ENCODE measurements at regions not wholly inside any gene's neighbourhood (a gene's known extent, or its start where the extent isn't known, plus 50 kb on each side); places are given as distances from the start of the nearest gene placed in this dataset.

DNA sequence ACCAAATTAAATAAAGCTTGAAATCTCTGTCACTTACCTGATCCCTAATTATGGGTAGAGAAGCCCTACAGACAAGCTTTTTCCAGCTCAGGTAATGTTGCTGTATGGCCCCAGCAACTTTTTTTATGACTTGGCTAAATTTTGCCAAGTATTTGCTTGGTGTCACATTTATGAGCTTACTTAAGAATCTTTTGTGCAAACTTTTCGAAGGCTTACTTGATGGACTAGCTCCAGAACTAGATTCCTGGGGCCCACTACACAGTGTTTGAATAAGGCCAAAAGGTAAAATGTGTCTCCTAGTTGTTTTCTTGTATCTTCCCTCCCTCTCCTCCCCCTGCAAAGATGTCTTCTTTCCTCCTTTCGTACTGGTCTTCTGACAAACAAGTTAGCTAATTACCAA, 257.9 kb downstream of the OSR1 start:
- no TSS peak for BruUV-seq (replicated peaks)
- Histone ChIP-seq H3K56ac (ENCODE audit: extremely low read depth, insufficient read depth, low read length) (no peak overlapping the region), H4K5ac (ENCODE audit: low read depth, low read length) (no peak overlapping the region), H3K14ac (replicated peaks; ENCODE audit: low read depth, low read length) (no peak overlapping the region), H3K4me3 (ENCODE audit: insufficient read depth, low read depth, low read length) (no peak overlapping the region), H3K4me1 (ENCODE audit: control insufficient read depth, insufficient read depth, low read length) (no peaks in the 10 kb centered on the region), H3K36me3 (ENCODE audit: control insufficient read depth, insufficient read depth, low read length) (no peaks in the 10 kb centered on the region), H3K23ac (ENCODE audit: low read depth, low read length) (no peak overlapping the region), H3K18ac (ENCODE audit: low read depth, low read length) (no peak overlapping the region), H2AFZ (replicated peaks; ENCODE audit: low read length, poor library complexity) (no peak overlapping the region), H2BK15ac (ENCODE audit: low read depth, low read length) (no peak overlapping the region), H2BK20ac (ENCODE audit: low read depth, low read length) (no peak overlapping the region), H2AK9ac (replicated peaks; ENCODE audit: low read depth, low read length, poor library complexity) (no peak overlapping the region), H3K79me1 (ENCODE audit: low read depth in 1 of 2, low read length in 2 of 2) (no peaks in the 10 kb centered on the region), H2AK5ac (ENCODE audit: low read depth, low read length) (no peak overlapping the region), H3K9me1 (ENCODE audit: insufficient read depth, low read length) (no peaks in the 10 kb centered on the region), H4K91ac (ENCODE audit: insufficient read depth, low read depth, low read length) (no peak overlapping the region), H3K4ac (ENCODE audit: low read depth, low read length) (no peak overlapping the region), H3K9ac (ENCODE audit: low read depth, low read length) (no peak overlapping the region), H3K4me2 (ENCODE audit: low read depth, low read length) (no peak overlapping the region), H4K20me1 (ENCODE audit: insufficient read depth, low read length) (no peaks in the 10 kb centered on the region), H3K27me3 (ENCODE audit: control insufficient read depth, insufficient read depth, low read length) (no peaks in the 10 kb centered on the region), H3K9me3 (ENCODE audit: control insufficient read depth, insufficient read depth, low read length) (no peaks in the 10 kb centered on the region), H2BK120ac (ENCODE audit: low read depth, low read length) (no peak overlapping the region), H4K8ac (ENCODE audit: low read depth in 2 of 2, low read length in 2 of 2) (no peak overlapping the region), H2BK5ac (ENCODE audit: low read depth, low read length, poor library complexity, severe bottlenecking) (no peak overlapping the region), H3K27ac (ENCODE audit: insufficient read depth, low read length) (no peak overlapping the region)
- ATAC-seq (ENCODE audit: low read depth) (no peak), DNase-seq (no peak)
- TF ChIP-seq FOS (IDR thresholded peaks at IDR 0.05; ENCODE audit: low read depth, low read length): no peak
- no peak for TF ChIP-seq MAZ (IDR thresholded peaks at IDR 0.05; ENCODE audit: borderline replicate concordance, low read depth, low read length)
- TF ChIP-seq MAFK (IDR thresholded peaks at IDR 0.05; ENCODE audit: low read depth, low read length): no peak
- TF ChIP-seq CHD1 (IDR thresholded peaks at IDR 0.05; ENCODE audit: low read depth, low read length): no peak
- TF ChIP-seq MXI1 (IDR thresholded peaks at IDR 0.05; ENCODE audit: borderline replicate concordance, low read depth, low read length): no peak
- dilution Hi-C loops (cut with HindIII; ENCODE audit: low sequenced_read_pairs, unreplicated experiment) (no loop called here), in situ Hi-C loops (cut with MboI; ENCODE audit: low sequenced_read_pairs) (no loop called here), intact Hi-C loops (cut with micrococcal nuclease) (no loop called here)
- ChIA-PET CTCF (interaction anchor here (0.6 kb wide), 1 partner anchor 30 kb away, joined by 3 read pairs; no protein-coding TSS in a partner anchor), POLR2A (ENCODE audit: unreplicated experiment) (no interaction called here)
- WGBS, 2 experiments (ENCODE audit: extremely low coverage in 2 of 2, insufficient read length in 1 of 2): 100% methylated on average over 1 of the region's 2 CpGs; no CpG with 5 or more reads in 1 of the 2 experiments

Measured in IMR-90 (cell line).